ENCODE measurements at regions not wholly inside any gene's neighbourhood (a gene's known extent, or its start where the extent isn't known, plus 50 kb on each side); places are given as distances from the start of the nearest gene placed in this dataset.

DNA sequence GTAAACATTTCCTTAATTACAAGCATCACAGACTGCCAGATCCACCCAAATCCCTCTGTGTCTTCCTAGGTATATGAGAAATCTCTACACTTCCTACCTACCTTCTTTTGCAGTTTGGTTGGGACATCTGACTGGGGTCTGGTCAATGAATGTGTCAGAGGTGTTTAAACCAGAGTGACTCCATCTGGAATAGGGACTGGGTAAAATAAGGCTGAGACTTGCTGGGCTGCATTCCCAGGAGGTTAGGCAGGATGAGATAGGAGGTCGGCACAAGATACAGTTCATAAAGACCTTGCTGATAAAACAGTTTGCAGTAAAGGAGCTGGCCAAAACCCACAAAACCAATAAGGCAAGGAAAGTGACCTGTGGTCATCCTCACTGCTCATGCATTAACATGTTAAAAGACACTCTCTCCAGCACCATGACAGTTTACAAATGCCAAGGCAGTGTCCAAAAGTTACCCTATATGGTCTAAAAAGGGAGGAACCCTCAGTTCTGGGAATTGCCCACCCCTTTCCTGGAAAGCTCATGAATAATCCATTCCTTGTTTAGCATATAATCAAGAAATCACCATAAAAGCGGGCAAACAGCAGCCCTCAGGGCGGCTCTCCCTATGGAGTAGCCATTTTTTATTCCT, 87.4 kb upstream of the BACE2 start:
- no peak for DNase-seq

DNA sequence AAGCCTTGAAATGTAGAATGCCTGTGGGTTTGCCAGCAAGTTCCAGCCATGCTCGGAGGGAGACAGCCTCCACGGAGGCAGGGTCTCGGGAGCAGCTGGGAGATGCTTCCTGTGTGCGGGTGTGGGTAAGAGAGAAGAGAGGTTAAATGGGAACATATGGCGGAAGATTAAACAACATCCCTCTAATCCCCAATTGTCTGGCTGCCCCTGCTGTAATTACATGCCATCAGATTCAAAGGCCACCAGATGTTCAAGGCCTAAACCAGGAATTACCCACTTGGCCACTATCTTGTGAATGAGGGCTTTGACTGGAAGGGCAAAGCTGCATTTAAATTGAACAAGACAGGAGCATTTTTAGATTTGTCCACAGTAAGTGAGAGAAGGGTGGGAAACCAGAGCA, 81.4 kb upstream of the BACE2 start:
- peak; percentile 19 for DNase-seq

DNA sequence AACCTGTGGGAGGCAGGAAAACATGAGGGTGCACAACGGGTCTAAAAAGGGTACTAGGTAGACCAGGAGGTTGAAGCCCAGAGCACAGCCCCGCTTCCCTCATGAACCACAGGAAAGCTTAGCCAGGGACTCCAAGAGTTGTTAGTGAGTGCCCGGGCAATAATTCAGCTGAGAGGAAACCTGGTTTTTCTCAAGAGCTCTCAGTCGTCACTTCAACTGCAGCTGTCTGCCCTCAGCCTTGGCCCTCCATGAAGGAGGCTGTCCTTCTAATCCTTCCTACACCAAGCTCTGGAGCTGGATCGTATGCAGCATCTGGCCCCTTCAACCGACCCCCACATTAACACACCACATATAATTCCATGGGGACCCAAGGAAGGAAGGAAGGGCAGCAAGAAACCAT, 77.0 kb upstream of the BACE2 start:
- DNase-seq, result no peak

DNA sequence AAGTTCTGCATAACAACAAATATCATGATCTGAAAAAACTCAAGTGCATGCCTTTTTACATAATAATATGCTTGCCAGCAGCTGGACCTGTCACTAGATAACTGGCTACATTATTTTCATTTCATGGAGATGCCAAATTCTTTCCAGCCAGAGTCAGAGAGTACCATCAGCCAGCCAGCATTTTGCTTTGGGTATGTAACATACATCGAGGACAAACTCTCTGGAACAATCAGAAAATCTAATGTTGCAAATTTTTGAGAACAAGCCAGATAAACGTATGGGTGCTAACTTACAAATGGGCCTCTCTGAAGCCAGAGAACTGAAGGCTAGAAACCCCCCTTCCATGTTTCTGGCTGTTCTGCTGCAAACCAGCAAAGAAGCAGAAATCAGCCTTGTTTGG, 76.3 kb upstream of the BACE2 start:
- DNase-seq, result peak; percentile 41

DNA sequence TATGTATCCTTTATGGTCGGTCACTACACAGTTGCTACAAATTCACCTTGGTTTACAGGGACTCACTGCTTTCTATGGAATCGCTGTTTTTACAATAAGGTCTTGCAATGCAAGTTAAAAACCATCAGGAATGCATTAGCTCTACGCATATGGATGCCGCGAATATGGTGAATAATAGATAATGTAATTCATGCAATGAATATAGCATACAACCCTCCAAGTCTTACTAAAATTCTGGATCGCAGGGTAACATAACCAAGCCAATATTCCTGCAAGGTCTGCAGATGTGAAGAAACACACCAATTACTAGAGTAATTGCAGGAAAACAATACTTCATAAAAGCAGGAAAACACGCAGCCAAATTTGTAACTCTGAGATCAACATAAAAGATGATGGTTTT, 75.6 kb upstream of the BACE2 start:
- peak; percentile 66 for DNase-seq

DNA sequence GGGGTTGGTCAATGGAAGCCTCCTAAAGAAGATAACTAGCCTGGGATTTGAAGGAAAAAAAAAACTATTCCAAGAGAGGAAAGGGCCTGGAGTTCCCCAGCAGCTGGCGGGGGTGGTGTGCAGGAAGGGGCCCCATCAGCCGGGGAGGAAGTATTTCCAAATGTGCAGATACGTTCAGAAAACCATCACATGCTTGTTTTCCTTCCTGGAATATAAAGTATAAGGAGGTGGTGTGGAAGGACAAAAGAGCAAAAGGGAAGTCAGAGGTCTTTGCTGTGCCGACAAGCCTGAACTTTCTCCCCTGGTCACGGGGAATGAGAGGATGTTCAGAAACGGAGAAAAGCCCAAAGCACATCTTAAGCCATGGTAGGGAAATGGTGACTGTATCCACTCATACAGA, 72.0 kb upstream of the BACE2 start:
- peak; percentile 16 for DNase-seq

DNA sequence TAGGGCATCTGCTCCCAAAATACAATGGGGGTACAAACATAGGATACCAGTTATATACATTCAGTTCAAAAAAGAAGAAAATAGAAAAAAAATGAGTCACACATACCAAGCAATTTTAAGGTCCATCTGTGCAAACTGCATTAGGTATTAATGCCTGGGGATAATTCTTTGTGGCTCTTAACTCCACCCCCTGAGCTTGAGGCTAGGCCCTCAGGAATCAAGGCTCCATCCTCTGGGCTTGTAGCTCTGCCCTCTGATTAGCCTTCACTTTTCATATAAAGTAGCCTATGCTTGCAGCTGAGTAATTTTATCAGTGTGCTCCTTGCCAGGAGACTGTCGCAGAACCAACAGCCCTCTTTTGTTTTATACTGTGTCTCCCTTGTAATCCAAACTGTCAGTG, 69.9 kb upstream of the BACE2 start:
- no peak for DNase-seq

DNA sequence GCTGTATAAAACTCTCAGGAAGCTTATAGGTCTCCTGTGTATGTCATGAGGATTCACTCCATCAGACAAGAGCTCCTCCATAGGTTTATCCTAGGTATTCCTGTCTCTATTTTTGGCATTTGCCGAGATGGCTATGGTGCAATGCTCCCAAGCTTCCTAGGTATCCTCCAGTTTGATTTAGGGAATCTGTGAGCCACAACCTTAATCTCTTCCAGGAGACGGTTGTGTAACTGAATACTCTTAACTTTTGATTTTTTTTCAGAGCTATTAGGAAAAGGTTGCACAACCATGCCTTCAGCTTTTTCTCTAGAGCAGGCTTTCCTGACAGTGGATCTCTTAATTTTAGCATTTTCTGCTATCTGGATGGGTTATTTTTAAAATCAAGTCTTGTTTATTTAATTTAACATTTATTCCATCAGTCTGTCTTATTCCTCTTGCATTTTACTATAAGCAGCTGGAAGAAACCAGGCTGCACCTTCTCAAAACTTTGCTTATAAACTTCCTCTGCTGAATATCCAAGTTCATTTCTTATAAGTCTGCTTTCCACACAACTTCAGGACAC, 69.4 kb upstream of the BACE2 start:
- no peak for DNase-seq

DNA sequence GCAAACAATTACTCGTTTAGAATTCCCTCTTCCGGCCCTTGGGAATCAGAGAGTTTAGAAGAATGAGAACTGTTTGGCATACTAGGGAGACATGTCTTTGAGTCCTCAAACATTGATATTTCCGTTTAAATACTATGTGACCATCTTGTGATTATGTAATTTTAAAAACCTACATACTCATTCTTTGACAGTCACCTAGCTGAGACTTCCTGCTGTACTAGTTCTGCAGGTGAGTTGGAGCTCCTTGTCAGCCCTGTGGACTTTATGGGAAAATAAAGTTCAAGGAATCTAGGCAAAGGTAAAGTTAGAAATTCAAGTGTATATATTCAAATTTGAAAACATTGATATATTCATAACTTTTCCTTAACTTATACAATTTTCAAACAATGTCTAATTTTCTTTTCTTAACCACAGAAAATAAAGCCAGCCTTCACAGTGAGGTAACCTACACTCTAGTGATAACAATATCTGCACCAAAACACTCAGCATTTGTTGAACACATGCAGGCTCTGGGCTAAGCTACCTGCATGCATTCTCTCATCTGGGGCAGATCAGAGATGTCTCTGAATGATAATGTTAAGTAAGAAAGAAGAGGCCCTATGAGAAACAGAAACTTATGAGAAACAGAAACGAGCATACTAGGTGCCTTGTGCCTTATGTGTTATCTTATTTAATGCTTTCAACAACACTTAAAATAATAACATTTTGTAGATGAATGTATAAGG, 67.0 kb upstream of the BACE2 start:
- DNase-seq, result no peak

DNA sequence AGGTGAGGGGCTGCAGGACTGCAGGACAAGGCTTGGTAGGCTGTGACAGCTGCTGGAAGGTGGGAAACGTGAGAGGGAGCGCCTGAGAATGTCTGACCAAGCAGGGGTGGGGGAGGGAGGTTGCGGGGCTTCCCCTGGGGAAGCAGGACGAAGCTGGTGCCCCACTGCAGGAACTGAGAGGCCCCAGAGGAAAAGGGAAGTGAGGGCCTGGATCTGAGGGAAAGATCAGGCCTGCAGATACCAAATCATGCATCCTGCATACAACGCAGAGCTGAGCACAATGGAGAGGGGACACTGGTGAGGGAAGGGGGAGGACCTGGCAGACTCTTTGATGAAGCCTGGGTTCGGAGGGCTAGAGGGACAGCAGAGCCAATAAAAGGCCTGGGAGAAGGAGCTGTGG, 65.7 kb upstream of the BACE2 start:
- DNase-seq, result no peak

DNA sequence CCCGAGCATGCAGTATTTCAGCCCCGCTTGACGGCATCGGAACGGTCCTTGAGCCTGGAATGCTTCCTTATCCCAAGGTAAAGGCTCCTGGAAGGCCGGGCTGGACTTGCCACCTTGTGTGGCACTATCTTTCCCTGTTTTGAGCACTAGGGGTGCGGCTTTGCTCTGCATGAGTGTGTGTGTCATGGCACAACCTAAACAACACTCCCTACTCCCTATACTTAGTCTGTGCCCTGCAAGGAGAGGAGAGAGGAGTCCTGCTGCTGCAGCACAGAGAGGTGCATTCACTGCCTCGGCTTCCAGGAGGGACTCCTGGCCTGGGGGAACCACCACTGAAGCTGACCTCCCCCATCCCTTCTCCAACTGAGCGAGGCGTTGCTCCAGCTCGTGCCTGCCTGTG, 60.4 kb upstream of the BACE2 start:
- no peak for DNase-seq

DNA sequence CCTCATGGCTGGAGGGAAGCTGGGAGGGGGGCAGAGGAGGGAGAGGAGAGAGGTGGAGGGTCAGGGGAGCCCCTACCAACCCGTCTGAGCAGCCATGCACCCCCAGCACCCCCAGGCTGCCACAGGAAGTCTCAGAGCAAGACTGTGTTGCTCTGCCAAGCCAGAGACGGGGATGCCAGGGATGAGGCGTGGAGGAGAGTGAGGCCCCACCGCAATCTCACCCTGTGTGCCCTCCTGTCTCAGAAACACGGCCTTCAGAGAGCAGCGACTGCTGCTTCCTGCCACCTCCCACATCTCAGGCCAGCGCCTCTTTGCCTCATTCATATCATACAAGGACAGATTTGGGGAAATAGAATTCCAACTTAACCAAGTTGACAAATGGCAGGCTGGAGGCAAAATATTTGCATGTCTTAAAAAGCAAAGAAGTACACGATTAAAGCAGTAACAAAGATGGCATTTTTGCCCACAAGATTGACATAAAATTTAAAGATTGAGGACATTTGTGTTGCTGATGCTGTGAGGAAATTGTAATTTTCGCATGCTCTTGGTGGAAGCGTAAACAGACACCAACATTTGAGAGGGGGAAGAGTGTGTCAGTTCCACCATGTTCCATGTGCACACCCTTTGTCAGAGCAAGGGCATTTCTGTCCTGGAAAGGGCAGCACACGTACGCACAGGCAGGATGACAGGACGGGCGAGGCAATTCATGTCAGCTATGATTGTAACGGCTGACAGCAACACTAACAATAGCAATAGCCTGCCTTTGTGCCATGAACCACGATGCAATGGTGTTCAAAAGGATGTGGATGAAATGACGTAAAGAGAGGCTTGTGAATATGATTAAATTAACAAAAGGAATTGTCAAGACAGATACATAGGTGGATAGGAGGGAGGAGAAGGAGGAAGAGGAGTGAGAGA, 59.0 kb upstream of the BACE2 start:
- DNase-seq, result no peak

DNA sequence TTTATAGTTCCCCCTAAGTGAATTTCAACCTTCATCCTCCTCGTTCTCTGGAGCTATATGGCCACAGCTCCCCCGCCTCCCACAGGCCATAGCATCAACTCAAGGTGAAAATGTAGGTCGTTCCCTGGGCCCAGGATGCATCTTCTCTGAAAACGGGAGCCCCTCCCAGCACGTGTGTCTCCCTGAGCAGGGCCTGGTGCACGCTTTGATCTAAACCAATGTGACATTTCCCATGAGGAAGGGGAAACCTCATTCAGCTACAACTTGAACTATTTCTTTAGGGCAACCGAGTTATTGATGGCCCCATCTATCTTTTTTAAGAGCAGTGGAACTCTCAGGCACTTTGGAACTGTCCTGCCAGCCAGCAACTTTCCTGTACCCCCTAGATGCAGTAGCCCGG, 57.8 kb upstream of the BACE2 start:
- no peak for DNase-seq

DNA sequence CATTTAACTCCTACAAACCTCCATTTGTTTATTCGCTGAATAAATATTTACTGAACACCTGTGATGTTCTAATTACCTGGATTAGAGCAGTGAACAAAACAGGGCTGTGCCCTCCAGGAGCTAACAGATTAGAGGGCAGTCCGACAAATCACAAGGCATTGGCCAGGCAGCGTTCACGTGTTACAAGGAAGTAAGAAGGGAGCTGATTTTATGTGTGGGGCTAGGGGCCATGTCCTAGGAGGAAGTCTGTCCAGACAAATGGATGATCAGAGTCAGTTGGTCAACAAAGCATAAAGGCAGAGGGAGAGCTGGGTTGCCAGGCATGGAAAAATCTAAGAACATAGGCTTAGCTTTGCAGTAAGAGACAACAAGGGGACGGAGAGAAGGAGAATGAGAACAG, 57.3 kb upstream of the BACE2 start:
- DNase-seq, result no peak

DNA sequence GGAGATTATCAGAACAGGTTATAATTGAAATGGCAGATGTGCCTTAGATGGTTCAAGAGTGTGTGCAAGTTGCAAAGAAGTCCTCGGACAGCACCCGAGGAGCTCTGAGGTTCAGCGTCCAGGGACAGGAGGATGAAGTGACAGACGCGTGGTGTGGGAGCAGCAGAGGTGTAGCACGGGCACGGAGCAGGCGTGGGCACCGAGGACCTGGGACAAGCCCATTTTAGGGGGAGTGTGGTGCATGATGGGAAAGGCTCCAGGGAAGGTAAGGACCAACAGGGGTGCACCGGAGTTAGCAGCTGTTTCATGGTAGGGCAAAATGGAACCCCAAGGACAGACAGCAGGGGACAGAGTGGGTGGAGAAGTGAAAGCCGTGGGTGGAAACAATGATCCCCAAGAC, 56.3 kb upstream of the BACE2 start:
- DNase-seq, result no peak

DNA sequence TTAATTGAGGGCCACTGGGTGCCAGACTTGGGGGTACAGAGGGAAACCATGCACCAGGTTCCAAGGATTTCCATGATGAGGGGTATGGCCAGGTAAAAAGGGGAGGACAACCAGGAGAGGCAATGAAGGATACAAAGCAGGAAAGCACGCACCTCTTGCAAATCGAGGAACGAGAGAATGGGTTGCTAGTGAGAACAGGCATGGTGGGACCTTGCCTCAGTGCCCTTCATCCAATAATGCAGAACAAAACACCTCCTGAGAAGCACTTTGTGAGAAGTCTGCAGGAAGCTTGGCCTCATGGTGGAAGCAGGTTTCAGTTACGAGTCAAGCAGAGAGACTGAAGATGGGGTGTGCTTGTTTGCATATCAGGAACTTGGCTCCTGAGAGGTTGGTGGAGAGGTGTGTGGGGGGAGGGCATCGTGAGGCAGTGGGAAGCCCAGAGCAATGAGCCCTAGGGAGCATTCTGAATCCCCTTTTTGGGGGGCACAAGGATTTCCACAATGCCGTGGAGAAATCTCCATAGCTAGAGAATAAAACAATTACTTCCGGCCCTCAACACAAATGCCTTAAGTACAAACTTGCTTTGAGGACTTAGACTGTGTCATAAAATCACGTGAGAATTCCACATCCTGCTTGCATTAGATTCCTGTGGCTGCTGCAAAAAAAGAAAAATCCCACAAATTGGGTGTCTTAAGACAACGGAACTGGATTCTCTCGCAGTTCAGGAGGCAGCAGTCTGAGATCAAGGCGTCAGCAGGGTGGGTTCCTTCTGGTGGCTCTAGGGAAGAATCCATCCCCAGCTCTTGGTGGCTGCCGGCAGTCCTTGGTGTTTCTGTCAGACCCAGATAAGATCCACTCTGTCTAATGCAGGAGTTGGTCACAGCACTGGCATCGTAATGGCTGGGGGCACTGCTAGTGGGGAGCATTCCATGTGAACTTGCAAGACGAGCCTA, 54.9 kb upstream of the BACE2 start:
- peak; percentile 96 for DNase-seq

DNA sequence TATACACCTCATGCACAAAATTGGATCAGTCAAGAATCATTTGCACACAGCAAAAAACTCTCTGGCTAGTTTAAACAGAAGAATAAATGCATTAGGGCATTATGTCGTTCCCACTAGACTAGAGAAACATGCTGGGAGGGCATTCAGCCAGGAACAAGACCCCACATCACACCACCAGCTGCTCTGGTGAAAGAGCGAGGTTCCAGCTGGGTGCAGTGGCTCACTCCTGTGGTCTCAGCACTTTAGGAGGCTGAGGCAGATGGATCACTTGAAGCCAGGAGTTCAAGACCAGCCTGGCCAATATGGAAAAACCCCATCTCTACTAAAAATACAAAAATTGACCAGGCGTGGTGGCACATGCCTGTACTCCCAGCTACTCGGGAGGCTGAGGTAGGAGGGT, 52.1 kb upstream of the BACE2 start:
- DNase-seq, result no peak

All from skin of body (tissue), 1 donor.